NCI-H2171 (cell line): ENCODE measurements at regions not wholly inside any gene's neighbourhood (a gene's known extent, or its start where the extent isn't known, plus 50 kb on each side); places are given as distances from the start of the nearest gene placed in this dataset.
"Not testable (repeated sequence)": the region's sequence is repeated elsewhere in the genome, so short reads cannot be mapped to it uniquely, and the experiment has no call there.

Source experiments
- DNase-seq: peaks from one replicate; lab custom pipeline; 2025; lab: John Stamatoyannopoulos, UW

DNA sequence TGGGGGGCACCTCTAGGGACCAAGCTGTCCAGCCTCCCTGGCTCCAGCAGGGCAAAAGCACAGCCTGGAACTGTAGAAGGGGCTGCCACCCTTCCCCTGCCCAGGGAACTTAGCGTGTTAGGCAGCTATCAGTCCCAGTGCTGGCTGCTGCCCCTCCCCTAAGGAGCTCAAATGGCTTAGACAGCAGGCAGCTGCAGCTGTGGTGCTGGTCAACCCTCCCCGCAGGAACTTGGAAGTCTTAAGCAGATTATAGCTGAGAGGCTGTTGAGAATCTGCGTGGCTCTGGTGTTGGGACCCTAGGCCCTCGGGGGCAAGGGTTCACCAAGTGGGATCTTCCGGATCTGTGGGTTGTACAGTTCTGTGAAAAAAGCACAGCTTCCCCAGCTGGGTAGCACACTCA, 536.5 kb upstream of the CDH10 start:
- no peak for DNase-seq

DNA sequence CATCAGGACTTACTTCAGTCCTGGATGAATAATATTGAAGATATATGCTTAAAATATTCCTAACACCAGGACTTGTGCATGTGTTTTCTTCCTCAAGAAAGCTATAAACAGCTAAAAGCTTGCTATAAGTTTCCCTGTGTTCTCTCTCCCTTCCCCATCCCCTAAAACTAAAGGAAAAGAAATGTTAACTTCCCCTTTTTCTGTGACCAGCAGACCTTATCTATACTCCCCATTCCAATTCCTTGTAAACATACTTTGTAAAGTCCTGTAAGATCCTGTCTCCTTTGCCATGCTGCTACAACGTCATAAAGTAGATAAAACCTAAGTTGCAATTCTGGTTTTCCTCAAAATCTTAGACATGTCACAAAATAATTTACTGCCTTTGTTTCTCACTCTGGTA, 517.8 kb upstream of the CDH10 start:
- not testable (repeated sequence) for DNase-seq

DNA sequence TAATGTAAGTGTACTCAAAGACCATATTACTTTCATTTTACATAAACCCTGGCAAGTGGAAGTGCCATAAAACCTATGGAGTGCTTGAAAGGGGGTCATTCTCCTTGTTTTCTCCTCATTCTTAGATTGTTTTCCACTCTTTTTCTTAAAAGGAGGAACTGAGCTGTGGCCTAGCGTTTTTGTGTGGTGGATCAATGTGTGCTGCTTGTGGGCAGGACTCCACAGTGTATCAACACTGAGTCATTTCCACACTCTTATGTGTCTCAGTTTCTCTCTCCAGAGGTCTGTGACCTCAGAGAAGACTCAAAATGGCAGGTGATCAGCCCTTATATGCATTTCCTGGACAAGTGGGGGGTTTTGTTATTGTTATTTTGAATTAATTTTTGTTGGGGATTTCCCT, 516.1 kb upstream of the CDH10 start:
- DNase-seq: no peak

DNA sequence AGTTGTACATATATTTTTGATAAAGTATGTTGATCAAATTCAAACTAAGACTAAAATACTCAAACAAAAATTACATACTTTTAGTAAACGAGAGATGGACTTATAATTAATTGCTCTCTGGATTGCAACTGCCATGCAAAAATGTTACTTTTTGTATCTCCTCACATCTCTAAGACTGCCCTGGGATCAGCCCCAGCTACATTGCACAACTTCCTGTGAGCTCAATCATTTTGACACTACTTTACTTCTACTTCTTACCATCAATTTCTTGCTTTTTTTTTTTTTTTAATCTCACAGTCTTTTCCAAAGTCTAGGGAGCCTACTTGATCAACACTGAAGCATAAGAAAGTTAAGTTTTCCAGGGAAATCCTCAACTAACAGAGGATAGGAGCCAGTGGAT, 506.0 kb upstream of the CDH10 start:
- no peak for DNase-seq

DNA sequence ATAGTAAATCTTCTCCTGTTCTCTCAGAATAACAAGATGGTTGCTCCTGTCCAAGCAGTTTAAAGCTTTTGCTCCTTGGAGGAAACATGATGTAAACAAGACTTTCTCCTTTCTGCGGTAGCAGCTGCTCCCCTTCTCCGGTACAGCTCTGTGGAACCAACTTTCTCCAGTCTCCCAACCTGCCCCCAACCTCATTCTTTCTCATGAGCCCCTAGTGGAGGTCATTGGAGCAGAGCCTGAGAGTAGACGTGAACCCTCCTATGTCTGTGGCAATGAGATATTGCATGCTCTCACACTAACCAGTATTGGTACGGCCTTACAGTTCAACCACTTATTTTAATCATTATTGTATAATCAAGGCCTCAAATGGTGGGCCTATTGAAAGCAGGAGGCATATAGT, 483.8 kb upstream of the CDH10 start:
- no peak for DNase-seq

DNA sequence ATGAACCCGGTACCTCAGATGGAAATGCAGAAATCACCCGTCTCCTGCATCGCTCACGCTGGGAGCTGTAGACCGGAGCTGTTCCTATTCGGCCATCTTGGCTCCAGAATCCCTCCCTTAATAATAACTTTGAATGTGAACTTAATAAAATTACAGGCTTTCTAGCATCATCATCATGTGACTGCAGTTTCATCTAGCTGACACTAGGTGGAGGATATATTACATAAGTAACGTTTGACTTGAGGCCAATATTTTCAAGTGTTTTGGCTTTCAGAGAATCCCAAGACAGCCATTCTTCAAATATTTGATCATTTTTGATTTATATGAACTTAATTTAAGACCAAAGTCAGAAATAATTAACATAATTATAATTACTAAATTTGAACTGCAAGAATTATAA, 474.9 kb upstream of the CDH10 start:
- peak; percentile 31 for DNase-seq

DNA sequence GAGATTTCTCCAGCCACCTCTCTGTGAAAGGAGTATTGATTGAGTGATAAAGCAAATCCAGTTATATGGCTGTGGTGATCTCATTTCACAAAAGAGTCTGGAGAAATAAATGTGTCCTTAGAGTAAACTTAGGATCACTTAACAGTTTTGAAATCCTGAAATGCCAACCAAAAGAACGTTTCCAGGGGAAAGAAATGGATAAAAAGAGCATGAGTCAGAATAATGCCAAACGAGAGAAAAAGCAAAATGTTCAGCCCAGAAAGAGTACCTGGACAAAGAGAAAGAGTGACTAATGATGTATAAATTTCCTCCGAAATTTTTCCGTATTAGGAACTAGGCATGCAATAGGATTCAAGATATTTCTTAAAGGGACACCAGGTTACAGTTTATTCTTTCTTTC, 463.1 kb upstream of the CDH10 start:
- no peak for DNase-seq

DNA sequence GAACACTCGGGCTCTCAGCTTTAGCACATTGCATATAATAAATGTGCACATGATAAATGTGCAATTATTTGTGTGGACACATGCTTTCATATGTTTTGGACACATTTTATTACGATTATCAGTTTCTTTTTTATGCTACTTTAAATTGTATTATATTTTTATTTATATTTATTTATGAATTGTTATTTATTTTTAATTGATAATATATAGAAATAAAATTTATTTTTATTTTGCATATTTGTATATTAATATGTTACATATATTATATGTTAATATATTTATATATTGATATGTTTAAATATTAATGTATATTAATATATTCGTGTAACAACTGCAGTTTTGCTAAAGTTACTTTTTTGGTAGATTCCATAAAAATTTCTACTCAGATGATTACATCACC, 454.8 kb upstream of the CDH10 start:
- DNase-seq: no peak

DNA sequence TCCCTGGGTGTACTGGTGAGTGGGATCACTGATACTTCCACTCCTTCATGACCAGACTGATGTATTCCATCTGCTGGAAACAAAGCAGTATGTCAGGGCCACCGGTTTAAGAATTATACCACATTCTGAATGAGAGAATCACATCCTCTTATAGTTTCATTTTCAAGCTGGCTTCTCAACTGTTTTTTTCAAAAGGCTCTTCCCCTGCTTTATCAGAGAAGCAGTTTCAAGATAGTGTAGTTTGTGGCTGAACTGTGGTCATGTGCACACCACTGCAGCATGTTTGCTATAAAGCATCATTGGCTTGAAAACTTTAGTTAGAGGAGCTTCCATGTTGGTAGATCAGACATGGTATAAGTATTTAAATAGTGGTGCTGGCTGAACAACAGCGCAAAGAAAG, 450.5 kb upstream of the CDH10 start:
- DNase-seq: no peak

DNA sequence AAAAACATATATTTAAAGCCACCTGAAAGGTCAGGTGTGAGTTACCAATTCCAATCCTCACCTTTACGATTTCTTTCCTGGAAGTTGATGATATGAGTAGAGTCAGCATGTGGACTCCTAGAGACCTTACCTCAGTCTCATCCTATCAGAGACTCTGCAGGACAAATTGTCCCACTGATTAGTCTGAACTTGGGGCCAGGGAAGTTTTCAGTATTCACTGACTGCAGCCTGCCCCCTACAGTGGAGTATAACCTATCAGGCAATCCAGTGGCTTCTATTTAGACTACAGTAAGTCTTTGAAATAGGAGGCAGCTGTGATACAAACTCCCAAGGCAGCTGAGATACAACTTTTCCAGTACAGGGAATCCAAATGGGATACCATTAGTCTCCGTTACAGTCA, 449.4 kb upstream of the CDH10 start:
- DNase-seq: no peak

DNA sequence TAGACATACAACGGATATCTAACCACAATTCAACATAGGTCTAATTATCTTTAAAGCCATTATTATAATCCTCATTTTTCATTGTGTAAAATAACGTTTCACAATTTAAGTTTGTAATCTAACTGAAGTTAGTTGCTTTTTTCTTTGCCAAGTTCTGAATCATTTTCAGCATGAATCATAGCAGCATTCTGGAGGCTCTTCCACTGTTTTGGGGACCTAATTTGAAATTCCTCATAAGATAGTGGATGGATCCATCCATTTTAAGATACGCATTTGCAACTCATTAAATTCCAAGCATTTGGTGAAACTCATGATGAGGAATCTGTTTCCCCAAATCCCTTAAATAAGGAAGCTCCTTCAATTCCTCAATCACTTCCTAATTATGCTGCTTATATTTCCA, 447.1 kb upstream of the CDH10 start:
- DNase-seq: no peak

DNA sequence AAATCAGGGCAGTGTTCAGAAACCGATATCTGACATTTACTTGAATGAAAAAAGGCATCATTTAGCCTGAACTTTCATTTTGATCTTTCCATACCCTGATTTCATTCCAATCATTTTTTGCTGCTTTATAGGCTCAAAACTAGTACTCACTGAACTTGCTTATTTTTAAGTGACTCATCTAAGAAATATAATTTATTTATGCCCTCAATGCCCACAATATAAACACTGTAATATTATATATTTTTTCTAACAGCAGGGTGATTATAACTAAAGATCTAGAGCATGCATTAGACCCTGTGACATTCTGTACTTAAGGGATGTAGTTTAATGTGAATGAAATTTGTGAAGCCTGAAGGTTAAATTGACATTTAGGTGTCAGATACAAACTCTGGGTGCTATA, 446.1 kb upstream of the CDH10 start:
- DNase-seq: no peak

DNA sequence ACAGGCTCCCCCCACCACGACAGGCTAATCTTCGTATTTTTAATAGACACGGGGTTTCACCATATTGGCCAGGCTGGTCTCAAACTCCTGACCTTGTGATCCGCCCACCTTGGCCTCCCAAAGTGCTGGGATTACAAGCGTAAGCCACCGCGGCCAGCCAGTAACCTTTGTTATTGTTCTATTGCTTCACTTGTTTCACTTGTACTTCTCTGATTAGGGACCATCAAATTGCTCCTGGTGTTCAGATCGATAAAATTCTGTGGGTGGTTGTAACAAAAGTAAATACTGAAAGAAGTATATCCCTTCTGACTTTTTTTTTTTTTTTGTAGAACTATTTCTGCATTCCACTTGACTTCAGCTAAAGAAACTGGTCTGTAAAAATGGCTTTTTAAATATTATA, 445.5 kb upstream of the CDH10 start:
- no peak for DNase-seq

DNA sequence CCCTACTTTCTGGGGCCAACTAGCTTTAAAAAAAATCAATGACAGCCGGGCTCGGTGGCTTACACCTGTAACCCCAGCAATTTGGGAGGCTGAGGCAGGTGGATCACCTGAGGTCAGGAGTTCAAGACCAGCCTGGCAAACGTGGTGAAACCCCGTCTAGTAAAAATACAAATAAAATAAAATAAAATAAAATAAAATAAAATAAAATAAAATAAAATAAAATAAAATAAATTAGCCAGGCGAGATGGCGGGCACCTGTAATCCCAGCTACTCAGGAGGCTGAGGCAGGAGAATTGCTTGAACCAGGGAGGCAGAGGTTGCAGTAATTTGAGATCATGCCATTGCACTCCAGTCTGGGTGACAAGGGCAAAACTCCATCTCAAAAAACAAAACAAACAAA, 443.9 kb upstream of the CDH10 start:
- not testable (repeated sequence) for DNase-seq

DNA sequence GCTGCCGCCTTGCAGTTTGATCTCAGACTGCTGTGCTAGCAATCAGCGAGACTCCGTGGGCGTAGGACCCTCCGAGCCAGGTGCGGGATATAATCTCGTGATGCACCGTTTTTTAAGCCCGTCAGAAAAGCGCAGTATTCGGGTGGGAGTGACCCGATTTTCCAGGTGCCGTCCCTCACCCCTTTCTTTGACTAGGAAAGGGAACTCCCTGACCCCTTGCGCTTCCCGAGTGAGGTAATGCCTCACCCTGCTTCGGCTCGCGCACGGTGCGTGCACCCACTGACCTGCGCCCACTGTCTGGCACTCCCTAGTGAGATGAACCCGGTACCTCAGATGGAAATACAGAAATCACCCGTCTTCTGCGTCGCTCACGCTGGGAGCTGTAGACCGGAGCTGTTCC, 438.5 kb upstream of the CDH10 start:
- not testable (repeated sequence) for DNase-seq

DNA sequence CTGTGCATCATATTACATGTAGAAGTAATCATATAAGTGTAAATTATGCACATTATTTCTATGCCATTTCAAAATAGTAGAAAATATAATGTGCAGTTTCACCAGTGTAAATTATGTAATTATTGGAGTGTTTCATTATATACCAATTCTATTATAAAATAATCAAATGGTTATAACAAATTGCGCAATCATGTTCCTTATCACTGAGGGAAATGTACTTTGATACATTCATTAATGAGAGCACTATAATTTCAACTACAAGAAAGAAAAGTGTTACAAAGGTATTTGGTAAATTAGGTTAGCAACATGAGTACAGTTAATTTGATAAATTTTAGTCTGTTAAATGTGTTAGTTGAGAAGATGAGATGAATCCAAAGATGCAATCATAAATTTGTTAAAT, 421.5 kb upstream of the CDH10 start:
- no peak for DNase-seq

DNA sequence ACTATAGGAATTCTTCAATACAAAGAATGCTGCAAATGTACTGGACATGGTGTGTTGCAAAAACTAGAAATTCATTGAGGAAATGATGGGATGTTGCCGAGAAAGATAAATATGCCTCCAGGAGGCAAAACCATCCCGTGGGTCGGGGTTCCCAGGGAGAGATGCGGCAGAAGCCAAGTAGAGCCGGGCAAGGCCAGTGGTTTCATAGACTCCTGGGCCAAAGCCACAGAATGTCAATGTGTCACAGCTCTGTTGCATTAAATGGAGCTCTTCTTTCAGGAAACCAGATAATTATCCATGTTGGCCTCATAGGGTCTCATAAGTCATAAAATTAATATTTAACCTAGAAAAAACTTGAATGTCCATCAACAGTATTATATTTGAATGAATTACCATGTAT, 419.5 kb upstream of the CDH10 start:
- no peak for DNase-seq

DNA sequence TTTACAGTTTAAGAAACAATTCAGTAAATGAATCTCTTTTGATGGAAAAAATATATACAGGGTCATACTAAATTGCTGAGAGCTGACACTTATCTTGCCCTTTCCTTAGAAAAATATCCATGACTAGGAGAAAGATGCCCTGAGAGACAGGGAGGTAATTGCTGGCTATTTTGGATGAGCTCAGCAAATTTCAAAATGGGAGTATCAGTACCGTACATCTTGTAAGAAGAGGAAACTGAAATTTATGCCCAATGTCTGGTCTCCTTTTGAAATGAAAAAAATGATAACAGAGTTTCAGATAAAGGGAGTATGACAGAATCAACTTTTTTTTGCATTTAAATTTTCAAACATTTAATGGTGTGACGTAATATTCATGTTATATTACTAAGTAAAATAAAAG, 415.8 kb upstream of the CDH10 start:
- no peak for DNase-seq

DNA sequence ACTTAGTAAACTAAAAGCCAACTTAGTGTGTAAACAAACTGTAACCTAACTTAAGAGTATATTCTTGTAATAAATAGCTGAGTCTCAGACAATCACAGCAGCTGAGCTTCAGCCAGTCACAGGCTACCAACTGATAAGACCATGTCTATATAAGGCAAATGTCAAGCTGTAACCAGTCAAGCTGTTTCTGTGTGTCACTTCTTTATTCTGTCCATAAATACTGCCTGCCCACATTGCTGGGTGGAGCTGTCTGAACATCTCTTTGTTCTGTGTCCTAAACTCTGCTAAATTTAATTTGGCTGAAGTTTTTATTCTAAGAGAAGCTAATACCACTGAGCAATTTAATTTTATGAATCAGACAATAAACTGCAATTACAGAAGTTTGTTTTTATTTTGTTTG, 412.1 kb upstream of the CDH10 start:
- no peak for DNase-seq

DNA sequence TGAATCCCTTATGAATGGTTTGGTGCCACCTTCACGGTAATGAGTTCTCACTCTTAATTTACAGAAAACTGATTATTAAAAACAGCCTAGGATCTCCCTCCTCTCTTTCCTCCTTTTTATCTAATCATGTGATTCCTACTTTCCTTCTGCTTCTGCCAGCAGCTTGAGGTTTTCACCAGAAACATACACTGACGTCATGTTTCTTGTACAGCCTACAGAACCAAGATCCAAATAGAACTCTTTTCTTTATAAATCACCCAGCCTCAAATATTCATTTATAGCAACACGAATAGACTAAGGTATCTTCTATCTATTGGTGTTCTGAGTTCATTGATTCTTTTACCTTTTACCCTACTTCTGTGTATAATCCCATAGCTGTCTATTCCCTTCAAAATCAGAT, 388.9 kb upstream of the CDH10 start:
- no peak for DNase-seq

DNA sequence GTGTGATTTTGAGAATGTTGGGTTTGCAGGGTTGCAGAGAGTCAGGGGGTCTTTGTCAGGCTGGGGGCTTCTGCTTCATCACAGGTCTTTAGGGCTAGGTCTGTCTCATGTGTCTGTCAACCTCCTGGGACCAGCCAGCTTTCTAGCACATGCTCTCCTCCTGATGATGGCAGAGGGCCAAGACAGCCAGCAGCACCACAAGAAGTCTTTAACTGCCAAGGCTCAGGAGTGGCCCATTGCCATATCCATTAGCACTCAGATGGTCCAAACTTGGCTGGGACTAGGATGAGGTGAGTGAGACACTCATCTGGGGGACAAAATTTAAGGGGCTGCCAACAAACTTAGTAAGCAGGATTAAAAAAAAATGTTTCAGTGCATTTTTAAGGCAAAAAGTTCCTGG, 384.2 kb upstream of the CDH10 start:
- DNase-seq: no peak

DNA sequence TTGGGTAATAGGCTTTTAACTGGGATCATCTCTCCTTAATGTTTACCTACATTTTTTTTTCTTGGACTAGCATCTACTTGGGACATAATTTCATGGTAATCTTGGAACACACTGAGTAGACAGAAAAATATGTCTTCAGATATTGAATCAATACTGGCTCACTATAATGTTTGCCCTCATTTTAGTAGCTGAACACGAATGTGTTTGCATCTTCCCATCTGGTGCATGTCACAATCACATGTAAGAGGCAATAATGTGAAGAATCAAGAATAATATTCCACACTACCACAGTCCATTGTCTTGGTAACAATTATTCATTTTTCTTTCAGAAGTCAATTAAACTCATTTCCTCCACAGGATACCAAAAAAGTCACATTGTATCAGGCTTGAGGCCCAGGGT, 382.7 kb upstream of the CDH10 start:
- DNase-seq: no peak

DNA sequence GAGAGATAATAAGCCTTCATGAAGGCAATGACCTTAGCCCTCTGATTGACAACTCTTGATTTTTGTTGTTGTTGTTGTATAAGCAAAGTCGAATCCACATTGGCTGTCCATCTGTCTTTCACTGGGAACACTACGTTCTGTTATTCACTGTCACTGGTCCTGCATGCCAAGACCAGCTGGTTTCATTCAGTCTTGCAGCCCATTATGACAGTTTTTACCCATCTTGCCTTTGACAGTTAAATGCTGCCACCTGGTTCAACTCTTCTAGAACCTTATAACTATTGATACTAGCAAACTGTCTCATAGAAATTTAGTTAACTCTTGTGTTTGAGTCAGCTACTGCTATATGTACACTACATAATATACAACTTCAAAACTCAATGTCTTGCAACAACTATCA, 382.3 kb upstream of the CDH10 start:
- DNase-seq: no peak

DNA sequence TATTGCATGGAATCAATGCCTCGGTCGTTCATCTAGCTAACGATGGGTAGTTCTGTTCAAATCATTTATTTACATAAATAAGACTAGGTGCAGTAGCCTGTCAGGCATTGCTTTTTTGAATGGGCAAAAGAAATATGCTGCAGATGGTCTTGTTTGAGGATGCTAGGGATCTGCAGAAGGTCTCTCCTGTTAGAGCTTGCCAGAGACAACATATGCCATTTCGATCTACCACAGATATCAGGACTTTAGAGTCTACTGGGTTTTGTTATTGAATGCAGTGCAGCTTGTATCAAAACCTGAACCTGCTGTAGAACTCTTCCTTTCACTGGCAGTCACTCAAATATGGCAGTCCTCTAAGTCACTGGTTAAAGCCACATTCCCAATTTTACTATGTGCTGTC, 381.1 kb upstream of the CDH10 start:
- no peak for DNase-seq

DNA sequence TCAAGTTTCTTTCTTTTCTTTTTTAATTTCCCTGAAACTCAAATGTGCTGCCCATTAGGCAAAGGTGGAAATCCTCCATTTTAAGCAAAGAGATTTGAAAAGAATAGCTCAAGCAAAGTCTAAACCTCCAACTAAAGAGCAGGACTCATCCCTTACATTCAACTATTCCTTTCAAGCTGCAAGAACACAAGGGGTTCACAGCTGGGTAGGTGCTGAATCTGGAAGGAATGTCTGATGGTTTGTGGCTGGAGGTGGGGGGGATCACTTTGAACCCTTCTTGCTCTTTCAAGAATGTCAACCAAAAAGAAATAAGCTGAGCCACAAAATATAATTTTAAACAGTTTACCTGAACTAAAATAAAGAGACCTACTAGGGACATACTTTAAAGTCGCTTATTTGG, 375.7 kb upstream of the CDH10 start:
- DNase-seq: no peak
